ENCODE measurements at regions not wholly inside any gene's neighbourhood (a gene's known extent, or its start where the extent isn't known, plus 50 kb on each side); places are given as distances from the start of the nearest gene placed in this dataset.

DNA sequence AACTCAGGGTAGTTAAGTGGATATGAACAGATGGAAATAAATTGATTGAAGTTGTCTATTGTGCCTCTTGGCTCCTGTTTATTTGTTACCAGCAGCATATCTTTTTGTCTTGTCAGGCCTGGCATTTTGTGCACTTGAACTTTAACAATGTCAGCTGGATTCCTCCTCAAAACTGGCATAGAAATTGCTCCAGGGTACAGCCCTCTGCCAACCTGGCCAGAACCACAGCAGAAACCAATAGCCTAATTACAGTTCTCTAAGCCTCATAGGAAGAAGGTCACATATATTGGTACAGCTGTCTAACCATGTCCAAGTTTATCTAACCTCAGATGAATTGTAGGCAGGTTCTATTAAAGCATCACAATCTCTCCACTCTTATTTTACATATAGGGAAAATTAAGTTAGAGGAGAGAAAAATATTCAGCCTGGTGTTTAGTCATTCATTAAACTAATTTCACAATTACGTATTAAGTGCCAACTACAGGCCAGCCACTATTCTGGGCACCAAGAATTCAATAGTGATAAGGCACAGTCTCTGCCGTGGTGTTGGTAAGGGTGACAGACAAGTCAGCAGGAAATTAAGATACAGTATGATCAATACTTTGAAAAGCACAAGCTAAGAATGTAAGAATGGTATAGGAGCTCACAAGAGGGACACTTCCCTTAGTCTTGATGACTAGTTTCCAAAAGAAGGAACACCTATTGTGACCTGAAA, 452.9 kb upstream of the NECTIN3 start:
- Histone ChIP-seq H3K9me3 (ENCODE audit: low read depth, low read length, poor library complexity, severe bottlenecking) (no peaks in the 10 kb centered on the region), H3K27me3 (replicated peaks; ENCODE audit: insufficient read depth, low read depth, low read length, poor library complexity) (no peaks in the 10 kb centered on the region), H3K36me3 (ENCODE audit: insufficient read depth, low read length, poor library complexity, severe bottlenecking) (no peaks in the 10 kb centered on the region), H3K4me1 (ENCODE audit: insufficient read depth, low read length, poor library complexity, severe bottlenecking) (no peaks in the 10 kb centered on the region), H3K4me3 (ENCODE audit: low read depth, low read length, poor library complexity, severe bottlenecking) (no peak overlapping the region), H3K27ac (ENCODE audit: low read depth, low read length, poor library complexity, severe bottlenecking) (no peak overlapping the region)
- ChIA-PET POLR2A (ENCODE audit: low non-redundant PET) (no interaction called here), CTCF (no interaction called here)
- intact Hi-C loops (cut with micrococcal nuclease; ENCODE audit: unreplicated experiment), result no loop called here
- BruUV-seq (replicated peaks), result no TSS peak
- DNase-seq (ENCODE audit: low spot score), result no peak
- TF ChIP-seq, protein P1, sequence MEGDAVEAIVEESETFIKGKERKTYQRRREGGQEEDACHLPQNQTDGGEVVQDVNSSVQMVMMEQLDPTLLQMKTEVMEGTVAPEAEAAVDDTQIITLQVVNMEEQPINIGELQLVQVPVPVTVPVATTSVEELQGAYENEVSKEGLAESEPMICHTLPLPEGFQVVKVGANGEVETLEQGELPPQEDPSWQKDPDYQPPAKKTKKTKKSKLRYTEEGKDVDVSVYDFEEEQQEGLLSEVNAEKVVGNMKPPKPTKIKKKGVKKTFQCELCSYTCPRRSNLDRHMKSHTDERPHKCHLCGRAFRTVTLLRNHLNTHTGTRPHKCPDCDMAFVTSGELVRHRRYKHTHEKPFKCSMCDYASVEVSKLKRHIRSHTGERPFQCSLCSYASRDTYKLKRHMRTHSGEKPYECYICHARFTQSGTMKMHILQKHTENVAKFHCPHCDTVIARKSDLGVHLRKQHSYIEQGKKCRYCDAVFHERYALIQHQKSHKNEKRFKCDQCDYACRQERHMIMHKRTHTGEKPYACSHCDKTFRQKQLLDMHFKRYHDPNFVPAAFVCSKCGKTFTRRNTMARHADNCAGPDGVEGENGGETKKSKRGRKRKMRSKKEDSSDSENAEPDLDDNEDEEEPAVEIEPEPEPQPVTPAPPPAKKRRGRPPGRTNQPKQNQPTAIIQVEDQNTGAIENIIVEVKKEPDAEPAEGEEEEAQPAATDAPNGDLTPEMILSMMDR (conservative IDR thresholded peaks at IDR 0.05; ENCODE audit: low read depth, low read length), result no peak
- TF ChIP-seq EZH2 (IDR thresholded peaks at IDR 0.05; ENCODE audit: borderline replicate concordance, low read depth, low read length, poor library complexity, severe bottlenecking), result no peak

DNA sequence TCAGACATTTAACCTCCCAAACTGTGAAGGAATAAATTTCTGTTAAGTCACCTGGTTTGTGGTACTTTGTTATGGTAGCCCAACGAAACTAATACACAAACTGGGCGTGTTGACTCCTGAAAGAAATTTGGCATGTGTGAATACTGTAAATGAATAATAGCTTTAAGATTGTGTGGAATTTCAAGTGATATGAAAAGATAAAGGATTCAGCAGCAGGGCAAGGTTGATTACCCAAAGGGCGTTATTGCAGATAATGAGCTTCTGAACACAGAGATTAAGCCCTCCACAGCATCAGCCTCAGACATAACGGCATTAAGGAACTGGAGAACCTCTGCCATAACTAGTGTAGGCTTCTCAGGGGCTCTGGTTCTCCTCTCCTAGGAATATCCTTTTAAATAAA, 451.5 kb upstream of the NECTIN3 start:
- no peak overlapping the region for H3K4me3 ChIP-seq (ENCODE audit: low read depth, low read length, poor library complexity, severe bottlenecking)
- CTCF ChIA-PET, result no interaction called here
- no peaks in the 10 kb centered on the region for H3K27me3 ChIP-seq (replicated peaks; ENCODE audit: insufficient read depth, low read depth, low read length, poor library complexity)
- no peak overlapping the region for H3K27ac ChIP-seq (ENCODE audit: low read depth, low read length, poor library complexity, severe bottlenecking)
- no TSS peak for BruUV-seq (replicated peaks)
- no peaks in the 10 kb centered on the region for H3K9me3 ChIP-seq (ENCODE audit: low read depth, low read length, poor library complexity, severe bottlenecking)
- H3K36me3 ChIP-seq (ENCODE audit: insufficient read depth, low read length, poor library complexity, severe bottlenecking), result no peaks in the 10 kb centered on the region
- no peaks in the 10 kb centered on the region for H3K4me1 ChIP-seq (ENCODE audit: insufficient read depth, low read length, poor library complexity, severe bottlenecking)
- no peak for DNase-seq (ENCODE audit: low spot score)
- intact Hi-C loops (cut with micrococcal nuclease; ENCODE audit: unreplicated experiment), result no loop called here
- no peak for TF ChIP-seq EZH2 (IDR thresholded peaks at IDR 0.05; ENCODE audit: borderline replicate concordance, low read depth, low read length, poor library complexity, severe bottlenecking)
- TF ChIP-seq, protein P1 (conservative IDR thresholded peaks at IDR 0.05; ENCODE audit: low read depth, low read length), result no peak
- POLR2A ChIA-PET (ENCODE audit: low non-redundant PET), result no interaction called here

DNA sequence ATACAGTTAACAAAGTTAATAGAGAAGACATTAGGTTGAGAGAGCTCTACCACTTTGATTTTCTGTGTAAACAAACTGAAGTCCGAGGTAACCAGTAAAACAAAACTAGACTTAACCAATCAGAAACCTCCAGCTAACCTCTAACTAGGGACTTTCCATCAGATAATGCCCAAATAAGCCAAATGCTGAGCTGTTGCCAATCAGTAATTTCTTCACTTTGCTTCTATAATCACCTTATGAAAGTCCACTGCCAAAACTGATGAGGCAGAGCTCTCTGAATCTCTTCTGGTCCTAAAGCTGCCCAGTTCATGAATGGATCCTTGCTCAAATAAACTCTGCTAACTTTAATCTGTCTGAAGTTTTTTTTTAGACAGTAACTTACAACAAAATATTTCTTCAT, 448.0 kb upstream of the NECTIN3 start:
- ChIA-PET POLR2A (ENCODE audit: low non-redundant PET) (no interaction called here), CTCF (no interaction called here)
- TF ChIP-seq, protein P1 (conservative IDR thresholded peaks at IDR 0.05; ENCODE audit: low read depth, low read length), result no peak
- no peak for TF ChIP-seq EZH2 (IDR thresholded peaks at IDR 0.05; ENCODE audit: borderline replicate concordance, low read depth, low read length, poor library complexity, severe bottlenecking)
- no TSS peak for BruUV-seq (replicated peaks)
- Histone ChIP-seq H3K4me1 (ENCODE audit: insufficient read depth, low read length, poor library complexity, severe bottlenecking) (no peaks in the 10 kb centered on the region), H3K9me3 (ENCODE audit: low read depth, low read length, poor library complexity, severe bottlenecking) (no peaks in the 10 kb centered on the region), H3K27ac (ENCODE audit: low read depth, low read length, poor library complexity, severe bottlenecking) (no peak overlapping the region), H3K36me3 (ENCODE audit: insufficient read depth, low read length, poor library complexity, severe bottlenecking) (no peaks in the 10 kb centered on the region), H3K27me3 (replicated peaks; ENCODE audit: insufficient read depth, low read depth, low read length, poor library complexity) (no peaks in the 10 kb centered on the region), H3K4me3 (ENCODE audit: low read depth, low read length, poor library complexity, severe bottlenecking) (no peak overlapping the region)
- intact Hi-C loops (cut with micrococcal nuclease; ENCODE audit: unreplicated experiment), result no loop called here
- no peak for DNase-seq (ENCODE audit: low spot score)

Data from A673 (cell line).